SK-N-MC (cell line): ENCODE measurements at regions not wholly inside any gene's neighbourhood (a gene's known extent, or its start where the extent isn't known, plus 50 kb on each side); places are given as distances from the start of the nearest gene placed in this dataset.

ENCODE experiments used
- EZH2 ChIP-seq: fragments of 200-600 bp; sonication (generic); IDR thresholded peaks from one replicate; pipeline ENCODE4 v1.6.1; 2017; ENCODE audit warnings: antibody characterized with exemption
- FOXP2 ChIP-seq: optimal IDR thresholded peaks from 2 replicates; pipeline ENCODE3; 2011; ENCODE audit warnings: mild to moderate bottlenecking, moderate library complexity; ENCODE audit not compliant: insufficient read depth; ENCODE audit errors: extremely low read length, control extremely low read depth
- POLR2AphosphoS5 ChIP-seq: IDR thresholded peaks from 2 replicates; pipeline ENCODE4 v1.6.1; 2012; ENCODE audit warnings: mild to moderate bottlenecking, low read depth, low read length, borderline replicate concordance

DNA sequence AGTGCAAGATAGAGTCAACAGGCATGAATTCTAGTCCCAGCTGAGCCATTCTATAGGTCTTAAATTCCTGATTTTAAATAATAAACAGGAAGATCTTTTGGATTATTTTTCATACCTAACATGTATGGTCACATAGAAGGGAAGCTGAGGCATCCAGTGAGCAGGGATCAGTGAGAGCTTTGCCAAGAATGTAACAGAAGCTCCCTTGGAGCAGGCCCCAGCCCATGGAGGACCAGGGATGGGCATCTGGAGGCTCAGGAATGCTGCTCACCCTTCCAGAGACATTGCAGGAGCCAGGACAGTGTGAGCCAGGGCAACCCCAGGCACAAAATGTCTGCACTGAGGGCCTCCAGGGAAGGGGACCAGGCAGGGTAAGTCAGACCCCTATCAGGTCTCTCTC is 54.4 kb upstream of the KCND3 start:
- TF ChIP-seq POLR2AphosphoS5 (no peak), EZH2 (no peak), FOXP2 (no peak)
